Type B pancreatic cell (in vitro differentiated cells): ENCODE measurements at regions not wholly inside any gene's neighbourhood (a gene's known extent, or its start where the extent isn't known, plus 50 kb on each side); places are given as distances from the start of the nearest gene placed in this dataset.

Source experiments
- DNase-seq: peaks from one replicate; pipeline ENCODE4 v3.0.0; 2021; ENCODE audit warnings: mixed read lengths; ENCODE audit not compliant: unreplicated experiment; ENCODE audit errors: extremely low spot score
- H3K27ac Mint-ChIP-seq: 2 replicates; pipeline ENCODE4 v1.8.0; 2021; ENCODE audit warnings: mild to moderate bottlenecking, mixed read lengths
- H3K27me3 Mint-ChIP-seq: 2 replicates; pipeline ENCODE4 v1.8.0; 2021; ENCODE audit warnings: mixed read lengths
- H3K36me3 Mint-ChIP-seq: 2 replicates; pipeline ENCODE4 v1.8.0; 2021; ENCODE audit warnings: mixed read lengths
- H3K4me1 Mint-ChIP-seq: one replicate; pipeline ENCODE4 v1.8.0; 2021; ENCODE audit warnings: mixed read lengths; ENCODE audit not compliant: unreplicated experiment
- H3K4me3 Mint-ChIP-seq: 2 replicates; pipeline ENCODE4 v1.8.0; 2021; ENCODE audit warnings: mild to moderate bottlenecking, mixed read lengths
- H3K9me3 Mint-ChIP-seq: 2 replicates; pipeline ENCODE4 v1.8.0; 2021; ENCODE audit warnings: mixed read lengths
- CTCF ChIP-seq: fragments of 200-600 bp; sonication (generic); conservative IDR thresholded peaks from 2 replicates; pipeline ENCODE4 v1.5.0; 2021; ENCODE audit warnings: antibody characterized with exemption, mild to moderate bottlenecking

- Mint-ChIP-seq H3K27me3 (peaks cover 4% of the 10 kb centered on the region), H3K27ac (no peak overlapping the region), H3K36me3 (no peaks in the 10 kb centered on the region), H3K4me1 (peaks cover 16% of the 10 kb centered on the region), H3K4me3 (no peak overlapping the region), H3K9me3 (no peaks in the 10 kb centered on the region)
- TF ChIP-seq CTCF = no peak
- DNase-seq = no peak
Observed at GRCh38 chr20:59469267-59470252, 134.8 kb upstream of the PHACTR3 start.

- DNase-seq = no peak
- H3K4me3 Mint-ChIP-seq = no peak overlapping the region
- H3K36me3 Mint-ChIP-seq = no peaks in the 10 kb centered on the region
- H3K27me3 Mint-ChIP-seq = peaks cover 4% of the 10 kb centered on the region
- no peak for TF ChIP-seq CTCF
- no peaks in the 10 kb centered on the region for H3K9me3 Mint-ChIP-seq
- peaks cover 16% of the 10 kb centered on the region for H3K4me1 Mint-ChIP-seq
- no peak overlapping the region for H3K27ac Mint-ChIP-seq
Observed at GRCh38 chr20:59470521-59470920, 133.8 kb upstream of the PHACTR3 start.

- no peak for DNase-seq
- H3K9me3 Mint-ChIP-seq = no peaks in the 10 kb centered on the region
- no peak overlapping the region for H3K4me3 Mint-ChIP-seq
- peaks cover 4% of the 10 kb centered on the region for H3K27me3 Mint-ChIP-seq
- H3K36me3 Mint-ChIP-seq = no peaks in the 10 kb centered on the region
- TF ChIP-seq CTCF = peak; percentile 47
- H3K27ac Mint-ChIP-seq = no peak overlapping the region
- peaks cover 16% of the 10 kb centered on the region for H3K4me1 Mint-ChIP-seq
Observed at GRCh38 chr20:59471653-59472421, 132.5 kb upstream of the PHACTR3 start.

- Mint-ChIP-seq H3K9me3 (no peaks in the 10 kb centered on the region), H3K36me3 (no peaks in the 10 kb centered on the region), H3K4me1 (peaks cover 16% of the 10 kb centered on the region), H3K27ac (no peak overlapping the region), H3K4me3 (no peak overlapping the region), H3K27me3 (peaks cover 4% of the 10 kb centered on the region)
- no peak for TF ChIP-seq CTCF
- no peak for DNase-seq
Observed at GRCh38 chr20:59473742-59474141, 130.6 kb upstream of the PHACTR3 start.

- Mint-ChIP-seq H3K36me3 (no peaks in the 10 kb centered on the region), H3K4me3 (no peak overlapping the region), H3K27me3 (peaks cover 6% of the 10 kb centered on the region)
Observed at GRCh38 chr20:59481067-59481466, 123.3 kb upstream of the PHACTR3 start.

More at GRCh38 chr20:59481067-59481466, 123.3 kb upstream of the PHACTR3 start:
- TF ChIP-seq CTCF = no peak
- Mint-ChIP-seq H3K9me3 (no peaks in the 10 kb centered on the region), H3K27ac (no peak overlapping the region), H3K4me1 (peaks cover 3% of the 10 kb centered on the region)
- no peak for DNase-seq
